Thoracic aorta (tissue), 2 donors: ENCODE measurements at regions not wholly inside any gene's neighbourhood (a gene's known extent, or its start where the extent isn't known, plus 50 kb on each side); places are given as distances from the start of the nearest gene placed in this dataset.

Experiments used
- ATAC-seq: fragments of 150-250 bp; one replicate; pipeline ENCODE4 v1.8.0; 2017; ENCODE audit warnings: low read depth; ENCODE audit not compliant: insufficient number of reproducible peaks, low FRiP score
- DNase-seq: peaks from one replicate; pipeline ENCODE4 v3.0.0-alpha.2; 2020; ENCODE audit warnings: low spot score
- H3K27ac ChIP-seq, 2 donors: fragments of 200-600 bp; sonication (generic); 1 replicate in 1 of 2; 2 replicates in 1 of 2; pipeline ENCODE4 v1.5.1; 2016; ENCODE audit warnings: mild to moderate bottlenecking in 2 of 2, moderate library complexity in 2 of 2
- H3K27me3 ChIP-seq: fragments of 200-600 bp; sonication (generic); replicated peaks from 2 replicates; pipeline ENCODE4 v1.6.0; 2016; ENCODE audit warnings: mild to moderate bottlenecking; ENCODE audit not compliant: insufficient read depth
- H3K36me3 ChIP-seq: fragments of 200-600 bp; sonication (generic); one replicate; pipeline ENCODE4 v1.5.1; 2016
- H3K4me1 ChIP-seq, 2 donors: fragments of 200-600 bp; sonication (generic); 1 replicate in 1 of 2; 2 replicates in 1 of 2; pipeline versions ENCODE4 v1.5.1 to v1.6.0; 2016; ENCODE audit warnings: low read depth in 2 of 2, mild to moderate bottlenecking in 1 of 2; ENCODE audit not compliant: control insufficient read depth in 1 of 2
- H3K4me3 ChIP-seq: fragments of 200-600 bp; sonication (generic); 2 replicates; pipeline ENCODE4 v1.5.1; 2016; ENCODE audit warnings: mild to moderate bottlenecking
- H3K9me3 ChIP-seq: fragments of 200-600 bp; sonication (generic); 2 replicates; pipeline ENCODE4 v1.5.1; 2016
- TF ChIP-seq, protein P1 (sequence below): fragments of 200-600 bp; sonication (generic); IDR thresholded peaks from one replicate; pipeline ENCODE4 v1.5.1; 2019; ENCODE audit warnings: antibody characterized with exemption

DNA sequence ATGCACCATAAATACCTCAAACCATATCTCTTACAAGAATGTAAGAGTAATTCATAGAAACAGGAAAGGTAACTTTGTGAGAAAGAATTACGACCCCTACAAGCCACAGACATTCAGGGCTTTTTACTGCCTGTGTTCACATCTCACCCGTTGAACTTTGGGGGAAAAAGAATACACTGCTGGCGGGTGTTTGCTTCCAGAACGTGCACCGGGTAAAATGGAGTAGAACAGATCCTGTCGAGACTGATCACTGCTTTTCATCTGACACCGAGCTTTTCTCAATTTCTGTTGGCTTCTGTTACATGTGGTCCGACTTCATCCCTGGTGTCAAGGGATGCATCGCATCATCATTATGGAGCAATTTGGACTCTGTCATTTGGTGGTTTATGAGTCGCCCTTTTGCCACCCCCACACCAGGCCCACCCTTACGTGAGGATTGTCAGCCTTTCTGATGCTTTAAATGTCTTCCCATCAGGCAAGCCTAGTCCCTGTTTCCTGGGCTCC is 219.2 kb upstream of the ZFP64 start:
- Histone ChIP-seq H3K4me3 (no peak overlapping the region), H3K4me1 (no peaks in the 10 kb centered on the region), H3K27ac (no peak overlapping the region), H3K36me3 (no peaks in the 10 kb centered on the region), H3K9me3 (no peaks in the 10 kb centered on the region), H3K27me3 (no peaks in the 10 kb centered on the region)
- ATAC-seq, result no peak
- no peak for DNase-seq
- TF ChIP-seq, protein P1, sequence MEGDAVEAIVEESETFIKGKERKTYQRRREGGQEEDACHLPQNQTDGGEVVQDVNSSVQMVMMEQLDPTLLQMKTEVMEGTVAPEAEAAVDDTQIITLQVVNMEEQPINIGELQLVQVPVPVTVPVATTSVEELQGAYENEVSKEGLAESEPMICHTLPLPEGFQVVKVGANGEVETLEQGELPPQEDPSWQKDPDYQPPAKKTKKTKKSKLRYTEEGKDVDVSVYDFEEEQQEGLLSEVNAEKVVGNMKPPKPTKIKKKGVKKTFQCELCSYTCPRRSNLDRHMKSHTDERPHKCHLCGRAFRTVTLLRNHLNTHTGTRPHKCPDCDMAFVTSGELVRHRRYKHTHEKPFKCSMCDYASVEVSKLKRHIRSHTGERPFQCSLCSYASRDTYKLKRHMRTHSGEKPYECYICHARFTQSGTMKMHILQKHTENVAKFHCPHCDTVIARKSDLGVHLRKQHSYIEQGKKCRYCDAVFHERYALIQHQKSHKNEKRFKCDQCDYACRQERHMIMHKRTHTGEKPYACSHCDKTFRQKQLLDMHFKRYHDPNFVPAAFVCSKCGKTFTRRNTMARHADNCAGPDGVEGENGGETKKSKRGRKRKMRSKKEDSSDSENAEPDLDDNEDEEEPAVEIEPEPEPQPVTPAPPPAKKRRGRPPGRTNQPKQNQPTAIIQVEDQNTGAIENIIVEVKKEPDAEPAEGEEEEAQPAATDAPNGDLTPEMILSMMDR, result no peak

DNA sequence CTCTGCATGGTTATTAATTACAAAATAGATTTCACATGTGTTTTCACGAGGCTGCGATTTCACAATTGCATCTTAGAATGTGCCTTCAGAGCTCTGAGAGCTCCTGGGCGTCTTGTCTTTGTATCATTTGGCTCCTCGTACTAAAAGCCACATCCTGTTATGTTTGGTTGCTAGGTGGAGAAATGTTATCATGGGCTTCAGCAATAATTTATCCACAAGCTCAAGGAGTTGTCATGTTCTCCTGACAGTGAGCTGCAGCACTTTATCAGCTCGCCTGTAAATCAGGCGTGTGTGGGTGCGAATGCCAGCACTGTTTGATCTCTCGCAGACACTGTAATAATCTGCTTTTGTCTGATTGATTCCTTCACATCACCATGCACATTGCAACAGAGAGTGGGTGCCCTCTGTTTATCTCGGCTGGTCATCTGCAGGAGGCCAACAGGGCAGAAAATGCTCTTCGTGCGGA is 218.6 kb upstream of the ZFP64 start:
- Histone ChIP-seq H3K4me3 (no peak overlapping the region), H3K27ac (no peak overlapping the region), H3K27me3 (no peaks in the 10 kb centered on the region), H3K4me1 (no peaks in the 10 kb centered on the region), H3K9me3 (no peaks in the 10 kb centered on the region), H3K36me3 (no peaks in the 10 kb centered on the region)
- DNase-seq (no peak), ATAC-seq (no peak)
- TF ChIP-seq, protein P1, result no peak

DNA sequence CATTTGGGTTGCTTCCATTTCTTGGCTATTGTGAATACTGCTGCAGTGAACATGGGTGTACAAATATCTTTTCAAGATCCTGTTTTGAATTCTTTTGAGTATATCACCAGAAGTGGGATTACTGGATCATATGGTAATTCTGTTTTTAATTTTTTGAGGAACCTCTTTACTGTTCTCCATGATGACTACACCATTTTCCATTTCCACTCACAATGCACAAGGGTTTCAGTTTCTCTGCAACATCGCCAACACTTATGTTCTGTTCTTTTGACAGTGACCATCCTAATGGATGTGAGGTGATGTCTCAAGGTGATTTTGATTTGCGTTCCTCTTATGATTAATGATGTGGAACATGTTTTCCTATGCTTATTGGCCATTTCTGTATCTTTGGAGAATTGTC is 214.4 kb upstream of the ZFP64 start:
- TF ChIP-seq, protein P1, result no peak
- Histone ChIP-seq H3K4me1 (no peaks in the 10 kb centered on the region), H3K27ac (no peak overlapping the region), H3K4me3 (no peak overlapping the region), H3K36me3 (no peaks in the 10 kb centered on the region), H3K9me3 (no peaks in the 10 kb centered on the region), H3K27me3 (no peaks in the 10 kb centered on the region)
- no peak for ATAC-seq
- DNase-seq, result no peak

DNA sequence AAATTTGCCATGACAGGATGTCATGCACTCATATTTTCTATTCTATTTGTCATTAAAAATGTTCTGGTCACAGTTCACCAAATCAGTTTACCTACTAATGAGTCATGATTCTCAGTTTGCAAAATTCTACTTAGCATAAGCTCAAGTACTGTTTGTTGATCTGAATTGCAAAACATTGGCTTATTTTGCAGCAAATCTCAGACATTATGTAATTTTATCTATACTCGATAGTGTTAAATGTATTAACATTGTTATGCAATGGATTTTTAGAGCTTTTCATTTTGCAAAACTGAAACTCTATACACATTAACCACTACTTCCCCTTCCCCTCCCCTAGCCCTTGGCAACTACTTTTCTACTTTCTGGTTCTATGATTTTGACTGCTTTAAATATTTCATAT is 213.8 kb upstream of the ZFP64 start:
- TF ChIP-seq, protein P1, result no peak
- ATAC-seq, result no peak
- Histone ChIP-seq H3K9me3 (no peaks in the 10 kb centered on the region), H3K4me3 (no peak overlapping the region), H3K27ac (no peak overlapping the region), H3K27me3 (no peaks in the 10 kb centered on the region), H3K4me1 (no peaks in the 10 kb centered on the region), H3K36me3 (no peaks in the 10 kb centered on the region)
- DNase-seq, result no peak

DNA sequence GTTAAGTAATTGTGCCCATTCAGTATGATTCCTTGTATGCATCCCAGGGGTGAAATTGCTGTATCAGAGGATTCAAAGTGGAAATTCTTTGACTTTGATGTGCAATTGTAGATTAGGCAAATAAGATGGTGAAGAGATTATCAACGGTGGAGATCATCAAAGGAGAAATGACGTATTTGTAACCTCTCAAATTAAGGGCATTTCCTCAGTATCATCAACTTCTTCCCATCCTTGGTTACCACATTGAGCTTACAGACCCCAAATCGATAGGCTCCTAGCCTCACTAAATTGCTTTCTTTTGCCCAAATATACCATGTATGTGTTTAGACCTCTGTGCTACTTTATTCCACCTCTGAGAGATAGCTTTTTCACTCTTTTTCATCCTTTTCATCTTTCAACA is 213.1 kb upstream of the ZFP64 start:
- H3K27ac ChIP-seq, result no peak overlapping the region
- H3K4me3 ChIP-seq, result no peak overlapping the region
- TF ChIP-seq, protein P1, result no peak
- H3K27me3 ChIP-seq, result no peaks in the 10 kb centered on the region
- DNase-seq (no peak), ATAC-seq (no peak)
- H3K4me1 ChIP-seq, result no peaks in the 10 kb centered on the region
- H3K9me3 ChIP-seq, result no peaks in the 10 kb centered on the region
- no peaks in the 10 kb centered on the region for H3K36me3 ChIP-seq
